Skeletal muscle cell (primary cell): ENCODE measurements at regions not wholly inside any gene's neighbourhood (a gene's known extent, or its start where the extent isn't known, plus 50 kb on each side); places are given as distances from the start of the nearest gene placed in this dataset.

Experiments used
- DNase-seq: peaks from one replicate; pipeline ENCODE4 v3.0.0-alpha.2; 2010; ENCODE audit warnings: low read depth
- H3K4me3 ChIP-seq: 2 replicates; pipeline ENCODE4 v1.5.1; 2011; ENCODE audit warnings: low read depth, mild to moderate bottlenecking, control low read depth, low read length, moderate library complexity

GRCh38 chr1:221138516-221138915 is 259.3 kb downstream of the HLX start:
- H3K4me3 ChIP-seq = no peak overlapping the region
- no peak for DNase-seq

- no peak overlapping the region for H3K4me3 ChIP-seq
- no peak for DNase-seq
Measured at GRCh38 chr1:221139991-221140390, 260.7 kb downstream of the HLX start.

DNA sequence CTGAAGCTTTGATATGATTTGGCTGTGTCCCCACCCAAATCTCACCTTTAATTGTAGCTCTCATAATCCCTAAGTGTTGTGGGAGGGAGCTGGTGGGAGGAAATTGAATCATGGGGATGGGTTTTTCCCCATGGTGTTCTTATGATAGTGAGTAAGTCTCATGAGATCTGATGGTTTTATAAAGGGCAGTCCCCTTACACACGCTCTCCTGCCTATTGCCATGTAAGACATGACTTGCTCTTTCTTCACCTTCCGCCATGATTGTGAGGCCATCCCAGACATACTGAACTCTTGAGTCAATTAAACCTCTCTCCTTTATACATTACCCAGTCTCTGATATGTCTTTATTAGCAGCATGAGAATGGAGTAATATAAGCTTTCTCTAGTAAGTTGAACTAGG is 261.9 kb downstream of the HLX start:
- H3K4me3 ChIP-seq = no peak overlapping the region
- DNase-seq = no peak

DNA sequence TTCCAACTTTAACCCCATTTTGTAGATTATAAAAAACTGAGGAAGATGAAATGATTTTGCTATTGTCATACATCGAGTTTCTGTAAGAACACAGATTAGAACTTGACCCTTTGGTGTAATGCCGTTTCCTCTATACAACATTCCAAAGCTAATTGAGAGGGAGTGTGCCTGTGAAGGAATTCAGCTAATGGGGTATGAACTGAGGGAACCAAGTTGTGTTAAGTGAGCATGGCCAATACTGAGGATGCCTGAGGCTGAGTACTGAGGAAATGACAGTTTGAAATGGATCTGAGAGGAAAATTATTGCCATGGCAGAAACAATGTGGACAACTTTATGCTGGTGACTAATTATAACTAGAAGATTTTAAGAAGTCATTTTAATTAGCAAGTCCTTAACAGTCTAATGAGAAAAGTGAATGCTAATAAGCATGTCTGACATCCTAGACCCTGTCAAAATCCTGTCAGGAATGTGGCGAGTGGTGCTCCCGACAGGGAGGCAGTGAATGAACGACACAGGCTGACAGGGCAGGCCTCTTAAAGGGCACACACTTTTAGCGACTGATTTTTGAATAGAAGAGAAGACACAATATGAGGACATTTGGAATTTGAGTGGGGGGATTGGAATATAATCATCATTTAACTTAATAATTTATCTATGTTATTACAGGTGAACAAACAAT is 262.5 kb downstream of the HLX start:
- no peak for DNase-seq
- no peak overlapping the region for H3K4me3 ChIP-seq

- no peak for DNase-seq
- H3K4me3 ChIP-seq = no peak overlapping the region
Measured at GRCh38 chr1:221148660-221149059, 269.4 kb downstream of the HLX start.

DNA sequence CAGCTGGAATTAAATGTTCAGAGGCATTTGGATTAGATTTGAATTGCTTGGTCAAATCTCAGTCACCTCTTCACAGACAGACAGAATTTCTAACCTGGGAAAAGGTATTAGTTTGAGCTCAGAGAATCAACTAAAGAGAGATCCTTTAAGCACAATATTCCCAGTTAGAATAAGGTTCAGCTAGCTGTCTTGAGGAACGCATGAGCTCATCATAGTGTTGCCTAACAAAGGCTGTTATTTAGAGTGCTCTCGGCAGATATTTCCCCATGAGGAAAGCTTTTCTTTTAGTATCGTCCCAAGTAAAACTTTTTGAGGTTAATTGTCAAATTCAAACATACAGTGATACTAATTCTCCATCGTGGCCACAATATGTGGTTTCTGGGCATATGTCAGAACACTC is 269.9 kb downstream of the HLX start:
- DNase-seq = peak; percentile 49
- no peak overlapping the region for H3K4me3 ChIP-seq

DNA sequence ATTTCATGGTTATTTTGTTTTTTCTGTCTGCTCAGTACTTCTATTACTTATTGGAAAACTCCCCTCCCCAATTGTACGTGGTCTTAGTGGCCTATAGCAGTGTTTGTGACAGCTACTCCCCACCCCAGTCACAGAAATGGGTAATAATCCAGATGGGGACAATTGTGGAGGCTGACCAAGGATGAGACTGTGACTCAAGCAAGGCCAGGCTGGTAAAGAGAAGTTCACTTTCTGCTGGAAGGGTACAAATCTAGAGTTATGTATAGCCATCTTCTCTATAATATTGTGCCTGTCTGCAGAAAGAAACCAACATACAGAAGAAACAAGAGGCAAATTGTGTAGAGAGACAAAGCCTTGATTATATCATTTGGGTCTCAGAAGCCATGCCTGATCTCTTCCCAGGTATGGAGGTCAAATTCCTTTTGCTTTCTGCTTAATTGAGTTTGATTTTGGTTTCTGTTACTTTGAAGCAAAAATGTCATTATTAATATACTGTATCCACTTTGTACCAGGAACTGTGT is 270.4 kb downstream of the HLX start:
- no peak for DNase-seq

GRCh38 chr1:221150996-221151395 is 271.8 kb downstream of the HLX start:
- no peak for DNase-seq
- H3K4me3 ChIP-seq = no peak overlapping the region

More for the DNA sequence above, 270.4 kb downstream of the HLX start:
- H3K4me3 ChIP-seq = no peak overlapping the region

DNA sequence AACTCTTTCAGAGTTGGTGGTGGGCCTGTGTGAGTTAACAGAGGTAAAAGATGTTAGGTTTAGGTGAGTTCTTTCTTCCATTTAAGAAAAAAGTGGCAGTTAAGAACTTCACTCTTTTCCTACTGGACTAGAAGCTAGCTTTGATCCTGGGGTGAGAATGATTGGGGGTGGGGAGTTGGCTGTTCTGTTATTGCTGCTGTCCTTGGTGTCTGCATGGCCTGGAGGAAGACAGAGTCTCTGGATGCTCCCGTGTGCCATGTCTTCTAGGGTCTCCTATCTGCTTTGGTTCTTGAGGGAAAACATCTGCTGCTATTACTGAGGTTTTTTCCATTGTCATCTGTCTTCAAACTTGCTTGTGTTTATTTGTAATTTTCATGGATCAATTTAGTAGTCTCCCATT is 275.7 kb downstream of the HLX start:
- H3K4me3 ChIP-seq = no peak overlapping the region
- DNase-seq = no peak

DNA sequence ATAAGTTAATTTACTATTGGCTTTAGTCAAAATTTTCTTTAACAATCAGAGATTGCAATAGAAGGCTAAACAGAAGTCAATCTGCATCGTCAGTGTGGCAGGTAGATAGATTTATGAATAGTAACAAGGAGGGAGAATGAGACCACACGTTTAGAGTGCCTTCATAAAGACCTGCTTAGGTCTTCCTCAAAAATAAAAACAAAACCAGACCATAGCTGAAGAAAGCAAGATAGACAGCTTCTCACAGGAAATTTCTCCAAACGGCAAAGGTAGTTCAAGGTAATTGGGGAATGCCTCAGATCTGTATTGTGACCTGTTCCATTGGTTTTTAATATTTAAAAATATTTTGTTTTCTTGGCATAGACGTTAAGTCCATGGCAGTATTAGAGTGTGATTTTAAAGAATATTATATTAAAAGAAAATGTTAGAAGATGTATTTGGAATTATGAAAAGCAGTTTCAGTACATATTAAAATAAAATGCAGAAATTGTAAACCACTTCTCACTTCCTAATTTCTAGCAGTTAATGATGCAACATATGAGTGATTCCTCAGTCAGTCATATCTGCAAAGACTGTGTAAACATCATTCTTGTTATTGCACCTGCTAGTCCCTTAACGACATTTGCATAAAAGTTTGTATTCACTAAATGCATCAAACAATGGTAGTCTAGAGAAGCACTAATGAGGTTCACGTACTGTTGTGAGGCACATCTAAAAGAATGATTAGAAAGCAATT is 278.0 kb downstream of the HLX start:
- no peak for DNase-seq
- no peak overlapping the region for H3K4me3 ChIP-seq

DNA sequence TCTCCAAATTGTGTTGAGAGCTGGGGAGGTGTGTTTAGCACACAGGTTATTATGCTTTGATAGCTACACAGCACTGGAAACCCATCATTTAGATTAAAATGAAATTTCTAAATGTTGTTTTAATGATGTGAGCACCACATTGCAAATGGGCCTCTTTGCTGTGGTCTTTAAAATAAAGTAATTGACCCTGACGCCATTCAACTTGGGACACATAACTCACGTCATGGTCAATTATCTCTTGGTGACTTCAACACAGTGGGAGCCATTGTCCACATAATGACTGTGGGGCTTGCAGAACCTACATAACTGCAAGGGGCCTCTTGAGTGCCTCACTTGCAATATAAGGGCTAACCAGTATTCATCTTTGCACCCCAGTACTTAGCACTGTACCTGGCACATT is 280.4 kb downstream of the HLX start:
- no peak for DNase-seq
- no peak overlapping the region for H3K4me3 ChIP-seq

- DNase-seq = peak; percentile 29
- H3K4me3 ChIP-seq = no peak overlapping the region
Measured at GRCh38 chr1:221161571-221162041, 282.4 kb downstream of the HLX start.

GRCh38 chr1:221162352-221162751 is 283.1 kb downstream of the HLX start:
- peak; percentile 4 for DNase-seq
- H3K4me3 ChIP-seq = no peak overlapping the region

DNA sequence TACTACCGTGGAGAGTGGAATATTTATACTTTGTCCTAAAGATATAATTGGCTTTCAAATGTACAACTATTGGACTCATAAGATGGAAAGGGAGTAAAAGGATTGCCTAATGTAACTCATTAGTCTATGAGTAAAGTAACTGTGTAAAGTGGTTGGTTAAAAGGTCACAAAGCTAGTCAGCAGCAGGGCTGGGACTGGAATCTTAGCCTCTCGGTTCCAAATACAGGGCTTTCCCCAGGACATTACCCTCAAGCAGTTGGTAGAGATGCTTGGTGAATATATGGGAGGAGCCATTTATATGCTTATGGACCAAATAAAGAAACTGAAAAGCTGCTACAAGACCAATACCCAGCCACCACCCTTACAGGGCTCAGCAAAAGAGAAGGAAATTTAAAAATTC is 283.7 kb downstream of the HLX start:
- H3K4me3 ChIP-seq = no peak overlapping the region
- no peak for DNase-seq

- no peak for DNase-seq
- H3K4me3 ChIP-seq = no peak overlapping the region
Measured at GRCh38 chr1:221164029-221164428, 284.8 kb downstream of the HLX start.

- DNase-seq = no peak
- H3K4me3 ChIP-seq = no peak overlapping the region
Measured at GRCh38 chr1:221164951-221165838, 286.0 kb downstream of the HLX start.

DNA sequence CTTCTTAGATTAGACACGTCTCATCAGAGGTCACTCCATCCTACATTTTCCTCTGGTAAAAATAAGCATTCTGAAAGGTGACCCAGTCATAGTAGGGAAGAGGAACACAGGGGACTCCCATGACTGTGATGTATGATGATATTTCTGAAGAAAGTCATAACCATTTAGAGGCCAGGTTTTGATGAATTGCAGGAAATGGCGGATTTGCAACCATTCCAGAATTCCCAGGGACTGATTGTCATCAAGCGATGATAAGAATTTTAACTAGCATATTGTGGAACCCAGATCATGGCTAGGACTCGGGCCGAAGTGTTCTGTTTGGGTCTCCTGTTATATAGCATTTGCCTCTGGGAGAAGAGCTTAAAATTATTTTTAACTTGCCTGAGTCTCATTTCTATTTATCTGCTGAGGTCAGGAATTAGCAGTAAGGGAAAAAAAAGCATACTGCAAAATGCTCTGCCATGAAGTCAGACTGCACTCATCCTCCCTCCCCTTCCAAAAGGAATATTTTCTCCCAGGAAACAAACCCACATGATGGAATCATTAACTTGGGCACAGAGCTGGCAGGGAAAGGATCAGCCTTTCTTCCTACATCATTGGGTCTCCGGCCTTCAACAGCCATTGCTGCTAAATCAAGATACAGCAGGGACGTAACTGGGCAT is 286.7 kb downstream of the HLX start:
- no peak overlapping the region for H3K4me3 ChIP-seq
- DNase-seq = no peak

- no peak for DNase-seq
- H3K4me3 ChIP-seq = no peak overlapping the region
Measured at GRCh38 chr1:221166559-221167318, 287.5 kb downstream of the HLX start.

DNA sequence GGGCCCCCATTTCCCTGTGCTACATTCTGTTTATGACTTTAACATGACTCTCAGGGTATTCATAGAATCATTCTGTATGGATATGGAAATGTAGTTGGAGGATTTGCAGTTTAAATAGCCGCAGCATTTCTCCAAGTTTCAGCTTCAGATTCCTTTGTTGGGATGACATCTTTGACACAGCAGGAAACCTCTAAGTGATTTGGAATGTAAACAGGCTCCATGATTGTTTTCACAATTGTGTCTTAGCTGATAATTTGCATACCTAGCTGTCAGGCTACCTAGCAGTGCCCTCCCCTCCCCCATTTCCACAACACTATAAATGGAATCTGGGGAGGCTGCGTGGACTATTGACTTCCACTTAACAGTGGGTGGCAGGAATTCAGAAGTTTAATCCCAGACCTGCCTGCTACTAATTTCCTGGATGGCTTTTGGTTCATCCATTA is 290.2 kb downstream of the HLX start:
- no peak overlapping the region for H3K4me3 ChIP-seq
- DNase-seq = no peak
